PC-9 (cell line): ENCODE measurements at regions not wholly inside any gene's neighbourhood (a gene's known extent, or its start where the extent isn't known, plus 50 kb on each side); places are given as distances from the start of the nearest gene placed in this dataset.

Experiments
- CTCF ChIP-seq: fragments of 200-600 bp; sonication (generic); conservative IDR thresholded peaks from 2 replicates; pipeline ENCODE4 v1.6.1; 2017; ENCODE audit warnings: mixed run types, antibody characterized with exemption, mild to moderate bottlenecking, moderate library complexity
- EZH2 ChIP-seq: fragments of 200-600 bp; sonication (generic); IDR thresholded peaks from 2 replicates; pipeline ENCODE4 v1.8.0; 2017; ENCODE audit warnings: antibody characterized with exemption, low read depth

- TF ChIP-seq CTCF (no peak), EZH2 (no peak)
These were observed 186.6 kb upstream of the OPRM1 start for GRCh38 chr6:153852481-153852880.
